Uterus (tissue), 3 donors: ENCODE measurements at regions not wholly inside any gene's neighbourhood (a gene's known extent, or its start where the extent isn't known, plus 50 kb on each side); places are given as distances from the start of the nearest gene placed in this dataset.

ENCODE experiments used
- DNase-seq, 2 donors: peaks; one replicate each; pipeline ENCODE4 v3.0.0-alpha.2; 2019 to 2020
- H3K27ac ChIP-seq, 2 donors: fragments of 200-600 bp; sonication (generic); 1 replicate in 1 of 2; 2 replicates in 1 of 2; pipeline ENCODE4 v1.5.1; 2016 to 2018
- H3K27me3 ChIP-seq, 2 donors: fragments of 200-600 bp; sonication (generic); one replicate each; pipeline ENCODE4 v1.5.1; 2018 to 2019; ENCODE audit warnings: control low read depth in 1 of 2
- H3K36me3 ChIP-seq, 2 donors: fragments of 200-600 bp; sonication (generic); one replicate each; pipeline ENCODE4 v1.5.1; 2019; ENCODE audit warnings: control low read depth in 1 of 2
- H3K4me1 ChIP-seq, 2 donors: fragments of 200-600 bp; sonication (generic); one replicate each; pipeline ENCODE4 v1.5.1; 2018 to 2019; ENCODE audit warnings: control low read depth in 1 of 2
- H3K4me3 ChIP-seq, 2 donors: fragments of 200-600 bp; sonication (generic); 1 replicate in 1 of 2; 2 replicates in 1 of 2; pipeline ENCODE4 v1.5.1; 2018 to 2019; ENCODE audit warnings: mild to moderate bottlenecking in 1 of 2
- H3K9me3 ChIP-seq, 2 donors: fragments of 200-600 bp; sonication (generic); one replicate each; pipeline ENCODE4 v1.5.1; 2019; ENCODE audit warnings: control low read depth in 1 of 2
- CTCF ChIP-seq, 4 experiments: fragments of 200-600 bp in 2 of 4; fragments of 450-650 bp in 2 of 4; sonication (generic) in 2 of 4; IDR thresholded peaks; one replicate each; pipeline ENCODE4 v1.5.1; 2016 to 2019; ENCODE audit warnings: antibody characterized with exemption in 4 of 4, mild to moderate bottlenecking in 2 of 4, moderate library complexity in 1 of 4
- POLR2A ChIP-seq, 2 donors: fragments of 450-650 bp; IDR thresholded peaks; one replicate each; pipeline ENCODE4 v1.6.1; 2016; ENCODE audit warnings: antibody characterized with exemption in 2 of 2, mild to moderate bottlenecking in 1 of 2, moderate library complexity in 1 of 2
- intact Hi-C: fragments of 100-400 bp; cut with DNase I; formaldehyde crosslinking; loops from one replicate; pipeline ENCODE4 v1.15.1; 2023; ENCODE audit warnings: low total_unique reads
- donor health status: DM: yes; HTN: yes; CAD: no.

DNA sequence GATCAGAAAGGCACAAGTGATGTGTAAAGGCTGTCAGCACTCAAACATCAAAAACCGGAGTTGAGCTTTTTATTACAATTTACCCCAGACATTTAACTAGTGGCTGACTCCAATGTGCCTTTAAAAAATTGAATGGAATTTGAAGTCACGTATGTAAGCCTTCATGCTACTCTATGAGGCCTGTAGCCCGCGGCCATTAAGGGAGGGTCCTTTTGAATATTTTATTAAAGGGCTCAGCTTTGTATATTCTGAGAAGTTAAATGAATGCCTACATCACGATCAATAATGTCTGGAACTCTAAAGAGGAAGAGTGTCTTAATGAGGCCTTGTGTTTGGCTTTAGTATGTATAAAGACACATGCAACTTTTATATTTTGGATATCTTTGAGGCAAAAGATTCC lies 916.6 kb upstream of the CELF2 start:
- H3K4me1 ChIP-seq, result no peaks in the 10 kb centered on the region
- no peak overlapping the region for H3K27ac ChIP-seq
- no peaks in the 10 kb centered on the region for H3K9me3 ChIP-seq
- no peaks in the 10 kb centered on the region for H3K27me3 ChIP-seq
- TF ChIP-seq POLR2A (IDR thresholded peaks at IDR 0.05) (no peak), CTCF (IDR thresholded peaks at IDR 0.05) (no peak)
- H3K36me3 ChIP-seq, result no peaks in the 10 kb centered on the region
- intact Hi-C loops, result no loop called here
- no peak overlapping the region for H3K4me3 ChIP-seq
- no peak for DNase-seq

DNA sequence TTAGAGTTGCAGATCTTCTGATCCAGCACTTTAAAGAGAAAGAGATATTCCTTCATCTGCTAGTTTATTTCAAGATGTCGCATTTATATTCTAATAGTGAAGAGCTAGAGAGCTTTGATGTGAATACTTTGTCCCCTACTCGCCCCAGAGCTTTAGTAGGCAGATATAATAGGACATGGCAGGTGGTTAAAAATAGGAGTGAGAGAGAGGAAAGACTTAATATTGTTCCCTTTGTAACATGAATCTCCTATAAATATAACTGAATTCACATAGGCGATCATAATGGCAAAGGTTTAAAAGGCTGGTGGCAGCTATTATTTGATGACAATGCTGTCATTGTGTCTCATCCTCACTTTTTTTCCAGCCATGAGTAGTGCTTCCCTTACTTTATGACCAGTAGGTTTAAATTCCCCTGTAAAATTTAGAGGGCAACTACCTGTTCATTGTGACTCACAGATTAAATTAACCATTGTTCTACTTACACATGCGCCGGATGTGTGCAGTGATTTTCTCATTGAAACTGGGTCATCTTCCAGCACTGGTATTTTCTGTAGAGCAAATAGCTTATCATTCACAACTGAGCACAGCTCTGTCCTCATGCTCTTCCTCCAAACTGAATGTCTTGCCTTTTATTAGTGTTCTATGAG lies 906.7 kb upstream of the CELF2 start:
- intact Hi-C loops, result no loop called here
- TF ChIP-seq CTCF (IDR thresholded peaks at IDR 0.05) (no peak), POLR2A (IDR thresholded peaks at IDR 0.05) (no peak)
- H3K27ac ChIP-seq, result no peak overlapping the region

DNA sequence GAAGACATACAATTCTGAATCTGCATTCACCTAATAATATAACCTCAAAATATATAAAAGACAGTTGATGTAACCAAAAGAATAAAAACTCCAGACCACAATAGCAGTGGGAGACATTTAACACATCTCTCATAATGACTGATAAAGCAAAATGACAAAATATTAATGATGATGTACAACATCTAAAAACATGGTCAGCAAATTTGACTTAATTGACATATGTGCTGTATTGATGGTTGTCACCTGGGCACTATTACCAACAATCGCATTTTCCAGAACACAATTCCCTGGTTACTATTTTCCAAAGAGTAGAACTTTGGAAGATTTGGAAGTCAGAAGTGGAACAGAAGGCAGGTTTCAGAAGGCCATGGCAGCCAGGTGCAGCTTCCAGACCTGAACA lies 899.5 kb upstream of the CELF2 start:
- H3K27ac ChIP-seq, result no peak overlapping the region
- intact Hi-C loops, result no loop called here
- H3K9me3 ChIP-seq, result no peaks in the 10 kb centered on the region
- no peaks in the 10 kb centered on the region for H3K4me1 ChIP-seq
- no peak for DNase-seq
- TF ChIP-seq CTCF (IDR thresholded peaks at IDR 0.05) (no peak), POLR2A (IDR thresholded peaks at IDR 0.05) (no peak)
- no peak overlapping the region for H3K4me3 ChIP-seq
- H3K36me3 ChIP-seq, result no peaks in the 10 kb centered on the region
- no peaks in the 10 kb centered on the region for H3K27me3 ChIP-seq

More for the DNA sequence above, 906.7 kb upstream of the CELF2 start:
- no peak for DNase-seq
- no peaks in the 10 kb centered on the region for H3K4me1 ChIP-seq
- H3K4me3 ChIP-seq, result no peak overlapping the region
- H3K36me3 ChIP-seq, result no peaks in the 10 kb centered on the region
- no peaks in the 10 kb centered on the region for H3K27me3 ChIP-seq
- H3K9me3 ChIP-seq, result no peaks in the 10 kb centered on the region

- no peak for DNase-seq
- Histone ChIP-seq H3K9me3 (no peaks in the 10 kb centered on the region), H3K27ac (no peak overlapping the region), H3K36me3 (no peaks in the 10 kb centered on the region), H3K4me1 (no peaks in the 10 kb centered on the region), H3K27me3 (no peaks in the 10 kb centered on the region), H3K4me3 (no peak overlapping the region)
- TF ChIP-seq CTCF (IDR thresholded peaks at IDR 0.05), result no peak
- no peak for TF ChIP-seq POLR2A (IDR thresholded peaks at IDR 0.05)
- intact Hi-C loops, result no loop called here
Measured at GRCh38 chr10:10120671-10121070, 897.0 kb upstream of the CELF2 start.

DNA sequence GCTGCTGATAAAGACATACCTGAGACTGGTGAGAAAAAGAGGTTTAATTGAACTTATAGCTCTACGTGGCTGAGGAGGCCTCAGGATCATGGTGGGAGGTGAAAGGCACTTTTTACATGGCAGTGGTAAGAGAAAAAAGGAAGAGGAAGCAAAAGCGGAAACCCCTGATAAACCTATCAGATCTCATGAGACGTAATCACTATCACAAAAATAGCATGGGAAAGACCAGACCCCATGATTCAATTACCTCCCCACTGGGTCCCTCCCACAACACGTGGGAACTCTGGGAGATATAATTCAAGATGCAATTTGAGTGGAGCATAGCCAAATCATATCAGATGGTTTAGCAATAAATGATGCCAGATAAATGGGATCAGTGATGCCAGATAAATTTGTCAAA lies 892.0 kb upstream of the CELF2 start:
- no peaks in the 10 kb centered on the region for H3K9me3 ChIP-seq
- H3K36me3 ChIP-seq, result no peaks in the 10 kb centered on the region
- no peaks in the 10 kb centered on the region for H3K4me1 ChIP-seq
- DNase-seq, result no peak
- H3K27ac ChIP-seq, result no peak overlapping the region
- intact Hi-C loops, result no loop called here
- H3K27me3 ChIP-seq, result no peaks in the 10 kb centered on the region
- H3K4me3 ChIP-seq, result no peak overlapping the region
- no peak for TF ChIP-seq POLR2A (IDR thresholded peaks at IDR 0.05)
- TF ChIP-seq CTCF (IDR thresholded peaks at IDR 0.05), result no peak
